SK-N-SH (cell line): ENCODE measurements at regions not wholly inside any gene's neighbourhood (a gene's known extent, or its start where the extent isn't known, plus 50 kb on each side); places are given as distances from the start of the nearest gene placed in this dataset.

Source experiments
- EZH2phosphoT487 ChIP-seq: fragments of 200-600 bp; sonication (generic); IDR thresholded peaks from 2 replicates; pipeline ENCODE4 v1.6.1; 2017; ENCODE audit warnings: low read depth, mixed run types, mild to moderate bottlenecking, antibody characterized with exemption, moderate library complexity, borderline replicate concordance
- JUND ChIP-seq: IDR thresholded peaks from 2 replicates; pipeline ENCODE4 v1.4.0; 2012
- MAX ChIP-seq: IDR thresholded peaks from 2 replicates; pipeline ENCODE4 v1.4.0; 2012; ENCODE audit warnings: low read depth
- PBX3 ChIP-seq: IDR thresholded peaks from 2 replicates; pipeline ENCODE4; 2012
- RAD21 ChIP-seq: IDR thresholded peaks from 2 replicates; pipeline ENCODE4 v1.6.1; 2012; ENCODE audit warnings: mild to moderate bottlenecking, low read length
- RFX5 ChIP-seq: IDR thresholded peaks from 2 replicates; pipeline ENCODE4 v1.6.1; 2012; ENCODE audit warnings: mild to moderate bottlenecking, improper control_type of control experiment, low read length
- ZBTB33 ChIP-seq: IDR thresholded peaks from 2 replicates; pipeline ENCODE4 v1.4.0; 2012; ENCODE audit warnings: low read depth, borderline replicate concordance
- TF ChIP-seq, protein P1 (sequence below): fragments of 200-600 bp; sonication (generic); IDR thresholded peaks from 2 replicates; pipeline ENCODE4 v1.6.1; 2017; ENCODE audit warnings: antibody characterized with exemption, mild to moderate bottlenecking, moderate library complexity

- TF ChIP-seq, protein P1, sequence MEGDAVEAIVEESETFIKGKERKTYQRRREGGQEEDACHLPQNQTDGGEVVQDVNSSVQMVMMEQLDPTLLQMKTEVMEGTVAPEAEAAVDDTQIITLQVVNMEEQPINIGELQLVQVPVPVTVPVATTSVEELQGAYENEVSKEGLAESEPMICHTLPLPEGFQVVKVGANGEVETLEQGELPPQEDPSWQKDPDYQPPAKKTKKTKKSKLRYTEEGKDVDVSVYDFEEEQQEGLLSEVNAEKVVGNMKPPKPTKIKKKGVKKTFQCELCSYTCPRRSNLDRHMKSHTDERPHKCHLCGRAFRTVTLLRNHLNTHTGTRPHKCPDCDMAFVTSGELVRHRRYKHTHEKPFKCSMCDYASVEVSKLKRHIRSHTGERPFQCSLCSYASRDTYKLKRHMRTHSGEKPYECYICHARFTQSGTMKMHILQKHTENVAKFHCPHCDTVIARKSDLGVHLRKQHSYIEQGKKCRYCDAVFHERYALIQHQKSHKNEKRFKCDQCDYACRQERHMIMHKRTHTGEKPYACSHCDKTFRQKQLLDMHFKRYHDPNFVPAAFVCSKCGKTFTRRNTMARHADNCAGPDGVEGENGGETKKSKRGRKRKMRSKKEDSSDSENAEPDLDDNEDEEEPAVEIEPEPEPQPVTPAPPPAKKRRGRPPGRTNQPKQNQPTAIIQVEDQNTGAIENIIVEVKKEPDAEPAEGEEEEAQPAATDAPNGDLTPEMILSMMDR, result no peak
- no peak for TF ChIP-seq EZH2phosphoT487
- no peak for TF ChIP-seq JUND
- no peak for TF ChIP-seq RAD21
- TF ChIP-seq RFX5, result no peak
- TF ChIP-seq PBX3, result no peak
- no peak for TF ChIP-seq MAX
- TF ChIP-seq ZBTB33, result no peak
Observed at GRCh38 chr3:80675790-80676189, 908.0 kb upstream of the ROBO1 start.
